ENCODE measurements at regions not wholly inside any gene's neighbourhood (a gene's known extent, or its start where the extent isn't known, plus 50 kb on each side); places are given as distances from the start of the nearest gene placed in this dataset.

DNA sequence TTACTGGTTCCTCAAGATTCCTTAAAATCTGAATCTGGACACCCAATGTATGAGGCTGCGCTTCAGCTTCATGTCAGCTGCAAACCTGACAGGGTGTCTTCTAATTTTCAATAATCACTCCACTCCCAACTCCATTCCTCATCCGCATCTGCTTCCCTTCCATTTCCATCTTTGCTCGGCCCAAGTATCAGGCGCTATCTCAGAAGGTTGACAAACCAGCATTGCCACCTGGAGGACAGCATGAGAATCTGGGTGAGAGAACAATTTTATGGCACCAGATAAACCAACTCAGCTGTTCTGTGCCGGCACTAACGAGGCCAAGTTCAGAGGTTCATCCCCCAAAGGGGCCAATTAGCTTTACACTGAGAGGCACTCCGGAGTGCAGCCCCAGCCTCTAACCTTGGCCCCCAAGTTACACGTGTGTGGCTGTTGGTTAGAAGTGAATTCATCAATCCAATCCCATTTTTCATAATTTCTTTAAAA lies 79.1 kb upstream of the LMO2 start (continued):
- TF ChIP-seq, protein P1, sequence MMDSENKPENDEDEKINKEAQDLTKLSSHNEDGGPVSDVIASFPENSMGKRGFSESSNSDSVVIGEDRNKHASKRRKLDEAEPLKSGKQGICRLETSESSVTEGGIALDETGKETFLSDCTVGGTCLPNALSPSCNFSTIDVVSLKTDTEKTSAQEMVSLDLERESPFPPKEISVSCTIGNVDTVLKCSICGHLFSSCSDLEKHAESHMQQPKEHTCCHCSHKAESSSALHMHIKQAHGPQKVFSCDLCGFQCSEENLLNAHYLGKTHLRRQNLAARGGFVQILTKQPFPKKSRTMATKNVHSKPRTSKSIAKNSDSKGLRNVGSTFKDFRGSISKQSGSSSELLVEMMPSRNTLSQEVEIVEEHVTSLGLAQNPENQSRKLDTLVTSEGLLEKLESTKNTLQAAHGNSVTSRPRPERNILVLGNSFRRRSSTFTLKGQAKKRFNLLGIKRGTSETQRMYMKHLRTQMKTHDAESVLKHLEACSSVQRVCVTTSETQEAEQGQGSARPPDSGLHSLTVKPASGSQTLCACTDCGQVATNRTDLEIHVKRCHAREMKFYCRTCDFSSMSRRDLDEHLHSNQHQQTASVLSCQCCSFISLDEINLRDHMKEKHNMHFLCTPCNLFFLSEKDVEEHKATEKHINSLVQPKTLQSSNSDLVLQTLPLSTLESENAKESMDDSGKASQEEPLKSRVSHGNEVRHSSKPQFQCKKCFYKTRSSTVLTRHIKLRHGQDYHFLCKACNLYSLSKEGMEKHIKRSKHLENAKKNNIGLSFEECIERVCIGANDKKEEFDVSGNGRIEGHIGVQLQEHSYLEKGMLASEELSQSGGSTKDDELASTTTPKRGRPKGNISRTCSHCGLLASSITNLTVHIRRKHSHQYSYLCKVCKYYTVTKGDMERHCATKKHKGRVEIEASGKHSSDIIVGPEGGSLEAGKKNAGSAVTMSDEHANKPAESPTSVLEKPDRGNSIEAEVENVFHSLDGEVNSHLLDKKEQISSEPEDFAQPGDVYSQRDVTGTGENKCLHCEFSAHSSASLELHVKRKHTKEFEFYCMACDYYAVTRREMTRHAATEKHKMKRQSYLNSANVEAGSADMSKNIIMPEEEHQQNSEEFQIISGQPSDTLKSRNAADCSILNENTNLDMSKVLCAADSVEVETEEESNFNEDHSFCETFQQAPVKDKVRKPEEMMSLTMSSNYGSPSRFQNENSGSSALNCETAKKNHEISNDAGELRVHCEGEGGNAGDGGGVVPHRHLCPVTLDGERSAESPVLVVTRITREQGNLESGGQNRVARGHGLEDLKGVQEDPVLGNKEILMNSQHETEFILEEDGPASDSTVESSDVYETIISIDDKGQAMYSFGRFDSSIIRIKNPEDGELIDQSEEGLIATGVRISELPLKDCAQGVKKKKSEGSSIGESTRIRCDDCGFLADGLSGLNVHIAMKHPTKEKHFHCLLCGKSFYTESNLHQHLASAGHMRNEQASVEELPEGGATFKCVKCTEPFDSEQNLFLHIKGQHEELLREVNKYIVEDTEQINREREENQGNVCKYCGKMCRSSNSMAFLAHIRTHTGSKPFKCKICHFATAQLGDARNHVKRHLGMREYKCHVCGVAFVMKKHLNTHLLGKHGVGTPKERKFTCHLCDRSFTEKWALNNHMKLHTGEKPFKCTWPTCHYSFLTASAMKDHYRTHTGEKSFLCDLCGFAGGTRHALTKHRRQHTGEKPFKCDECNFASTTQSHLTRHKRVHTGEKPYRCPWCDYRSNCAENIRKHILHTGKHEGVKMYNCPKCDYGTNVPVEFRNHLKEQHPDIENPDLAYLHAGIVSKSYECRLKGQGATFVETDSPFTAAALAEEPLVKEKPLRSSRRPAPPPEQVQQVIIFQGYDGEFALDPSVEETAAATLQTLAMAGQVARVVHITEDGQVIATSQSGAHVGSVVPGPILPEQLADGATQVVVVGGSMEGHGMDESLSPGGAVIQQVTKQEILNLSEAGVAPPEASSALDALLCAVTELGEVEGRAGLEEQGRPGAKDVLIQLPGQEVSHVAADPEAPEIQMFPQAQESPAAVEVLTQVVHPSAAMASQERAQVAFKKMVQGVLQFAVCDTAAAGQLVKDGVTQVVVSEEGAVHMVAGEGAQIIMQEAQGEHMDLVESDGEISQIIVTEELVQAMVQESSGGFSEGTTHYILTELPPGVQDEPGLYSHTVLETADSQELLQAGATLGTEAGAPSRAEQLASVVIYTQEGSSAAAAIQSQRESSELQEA (IDR thresholded peaks at IDR 0.05; ENCODE audit: low read depth) = no peak
- TF ChIP-seq, protein P2, sequence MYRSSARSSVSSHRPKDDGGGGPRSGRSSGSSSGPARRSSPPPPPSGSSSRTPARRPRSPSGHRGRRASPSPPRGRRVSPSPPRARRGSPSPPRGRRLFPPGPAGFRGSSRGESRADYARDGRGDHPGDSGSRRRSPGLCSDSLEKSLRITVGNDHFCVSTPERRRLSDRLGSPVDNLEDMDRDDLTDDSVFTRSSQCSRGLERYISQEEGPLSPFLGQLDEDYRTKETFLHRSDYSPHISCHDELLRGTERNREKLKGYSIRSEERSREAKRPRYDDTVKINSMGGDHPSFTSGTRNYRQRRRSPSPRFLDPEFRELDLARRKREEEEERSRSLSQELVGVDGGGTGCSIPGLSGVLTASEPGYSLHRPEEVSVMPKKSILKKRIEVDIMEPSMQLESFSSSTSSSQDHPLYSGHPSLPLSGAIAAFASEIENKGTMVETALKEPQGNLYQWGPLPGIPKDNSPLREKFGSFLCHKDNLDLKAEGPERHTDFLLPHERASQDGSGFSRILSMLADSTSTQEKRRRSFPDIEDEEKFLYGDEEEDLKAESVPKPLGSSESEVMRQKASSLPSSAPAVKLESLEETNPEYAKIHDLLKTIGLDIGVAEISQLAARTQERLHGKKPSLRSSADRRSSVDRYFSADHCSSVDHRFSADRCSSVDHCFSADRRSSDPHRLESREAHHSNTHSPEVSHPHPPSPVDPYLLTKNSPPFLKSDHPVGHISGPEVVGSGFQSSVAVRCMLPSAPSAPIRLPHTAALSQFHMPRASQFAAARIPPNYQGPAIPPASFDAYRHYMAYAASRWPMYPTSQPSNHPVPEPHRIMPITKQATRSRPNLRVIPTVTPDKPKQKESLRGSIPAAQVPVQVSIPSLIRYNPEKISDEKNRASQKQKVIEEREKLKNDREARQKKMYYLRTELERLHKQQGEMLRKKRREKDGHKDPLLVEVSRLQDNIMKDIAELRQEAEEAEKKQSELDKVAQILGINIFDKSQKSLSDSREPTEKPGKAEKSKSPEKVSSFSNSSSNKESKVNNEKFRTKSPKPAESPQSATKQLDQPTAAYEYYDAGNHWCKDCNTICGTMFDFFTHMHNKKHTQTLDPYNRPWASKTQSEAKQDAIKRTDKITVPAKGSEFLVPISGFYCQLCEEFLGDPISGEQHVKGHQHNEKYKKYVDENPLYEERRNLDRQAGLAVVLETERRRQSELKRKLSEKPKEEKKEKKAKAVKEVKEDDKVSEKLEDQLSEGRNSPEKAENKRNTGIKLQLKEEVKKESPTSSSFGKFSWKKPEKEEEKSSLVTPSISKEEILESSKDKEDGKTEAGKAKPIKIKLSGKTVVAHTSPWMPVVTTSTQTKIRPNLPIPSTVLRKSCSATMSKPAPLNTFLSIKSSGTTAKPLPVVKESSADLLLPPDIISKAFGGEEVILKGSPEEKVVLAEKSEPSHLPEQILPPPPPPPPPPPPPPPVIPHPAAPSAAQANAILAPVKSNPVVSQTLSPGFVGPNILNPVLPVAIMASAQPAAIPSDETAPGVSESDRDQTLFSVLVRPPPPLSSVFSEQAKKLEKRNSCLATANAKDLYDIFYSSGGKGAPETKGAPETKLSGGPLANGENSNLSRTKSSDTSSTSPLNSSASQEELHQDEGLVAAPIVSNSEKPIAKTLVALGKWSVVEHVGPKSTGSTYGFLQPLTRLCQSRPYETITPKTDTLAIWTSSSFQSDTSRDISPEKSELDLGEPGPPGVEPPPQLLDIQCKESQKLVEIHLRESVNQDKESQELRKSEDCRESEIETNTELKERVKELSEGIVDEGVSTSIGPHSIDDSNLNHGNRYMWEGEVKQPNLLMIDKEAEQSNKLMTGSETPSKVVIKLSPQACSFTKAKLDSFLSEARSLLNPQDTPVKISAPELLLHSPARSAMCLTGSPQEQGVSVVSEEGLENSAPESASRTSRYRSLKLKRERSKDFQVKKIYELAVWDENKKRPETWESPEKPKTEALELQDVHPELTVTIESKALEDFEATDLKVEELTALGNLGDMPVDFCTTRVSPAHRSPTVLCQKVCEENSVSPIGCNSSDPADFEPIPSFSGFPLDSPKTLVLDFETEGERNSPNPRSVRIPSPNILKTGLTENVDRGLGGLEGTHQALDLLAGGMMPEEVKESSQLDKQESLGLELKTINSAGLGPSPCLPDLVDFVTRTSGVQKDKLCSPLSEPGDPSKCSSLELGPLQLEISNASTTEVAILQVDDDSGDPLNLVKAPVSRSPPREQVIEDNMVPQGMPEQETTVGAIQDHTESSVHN (IDR thresholded peaks at IDR 0.05; ENCODE audit: borderline replicate concordance in 1 of 2, low read depth in 1 of 2) = no peak
- TF ChIP-seq HMGN3 (IDR thresholded peaks at IDR 0.05; ENCODE audit: borderline replicate concordance, extremely low read depth, insufficient read length, low read depth, low read length) = no peak
- no peak for TF ChIP-seq NFE2L1 (tag; IDR thresholded peaks at IDR 0.05; ENCODE audit: borderline replicate concordance, low read depth)
- TF ChIP-seq, protein P3, sequence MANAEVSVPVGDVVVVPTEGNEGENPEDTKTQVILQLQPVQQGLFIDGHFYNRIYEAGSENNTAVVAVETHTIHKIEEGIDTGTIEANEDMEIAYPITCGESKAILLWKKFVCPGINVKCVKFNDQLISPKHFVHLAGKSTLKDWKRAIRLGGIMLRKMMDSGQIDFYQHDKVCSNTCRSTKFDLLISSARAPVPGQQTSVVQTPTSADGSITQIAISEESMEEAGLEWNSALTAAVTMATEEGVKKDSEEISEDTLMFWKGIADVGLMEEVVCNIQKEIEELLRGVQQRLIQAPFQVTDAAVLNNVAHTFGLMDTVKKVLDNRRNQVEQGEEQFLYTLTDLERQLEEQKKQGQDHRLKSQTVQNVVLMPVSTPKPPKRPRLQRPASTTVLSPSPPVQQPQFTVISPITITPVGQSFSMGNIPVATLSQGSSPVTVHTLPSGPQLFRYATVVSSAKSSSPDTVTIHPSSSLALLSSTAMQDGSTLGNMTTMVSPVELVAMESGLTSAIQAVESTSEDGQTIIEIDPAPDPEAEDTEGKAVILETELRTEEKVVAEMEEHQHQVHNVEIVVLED (CRISPR knock-in tag; IDR thresholded peaks at IDR 0.05) = no peak
- TF ChIP-seq ZNF140 (CRISPR knock-in tag; IDR thresholded peaks at IDR 0.05) = no peak
- TF ChIP-seq, protein P4, sequence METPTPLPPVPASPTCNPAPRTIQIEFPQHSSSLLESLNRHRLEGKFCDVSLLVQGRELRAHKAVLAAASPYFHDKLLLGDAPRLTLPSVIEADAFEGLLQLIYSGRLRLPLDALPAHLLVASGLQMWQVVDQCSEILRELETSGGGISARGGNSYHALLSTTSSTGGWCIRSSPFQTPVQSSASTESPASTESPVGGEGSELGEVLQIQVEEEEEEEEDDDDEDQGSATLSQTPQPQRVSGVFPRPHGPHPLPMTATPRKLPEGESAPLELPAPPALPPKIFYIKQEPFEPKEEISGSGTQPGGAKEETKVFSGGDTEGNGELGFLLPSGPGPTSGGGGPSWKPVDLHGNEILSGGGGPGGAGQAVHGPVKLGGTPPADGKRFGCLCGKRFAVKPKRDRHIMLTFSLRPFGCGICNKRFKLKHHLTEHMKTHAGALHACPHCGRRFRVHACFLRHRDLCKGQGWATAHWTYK (CRISPR knock-in tag; IDR thresholded peaks at IDR 0.05) = no peak

All from K562 (cell line).